ENCODE measurements at regions not wholly inside any gene's neighbourhood (a gene's known extent, or its start where the extent isn't known, plus 50 kb on each side); places are given as distances from the start of the nearest gene placed in this dataset.

DNA sequence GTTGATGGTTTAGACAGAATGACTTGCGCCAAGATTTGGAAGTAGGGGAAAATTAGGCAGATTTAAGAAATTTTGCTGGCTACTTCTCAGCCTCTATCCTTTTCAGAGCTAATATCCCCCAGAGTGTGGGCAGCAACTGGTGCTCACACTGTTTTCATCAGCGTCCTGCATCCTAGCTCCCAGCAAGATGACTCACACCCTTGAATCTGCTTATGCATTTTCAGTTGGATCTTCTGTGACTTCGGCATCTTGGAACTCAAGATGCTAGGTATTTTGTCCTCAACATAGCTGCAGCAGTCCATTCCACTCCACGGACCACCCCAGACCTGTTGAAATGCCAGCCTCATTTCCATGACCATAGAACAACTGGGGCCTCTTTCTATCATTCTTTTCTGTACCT lies 336.1 kb upstream of the NR2F2 start:
- TF ChIP-seq CTCF (conservative IDR thresholded peaks at IDR 0.05 in 1 of 2, IDR thresholded peaks at IDR 0.05 in 1 of 2; ENCODE audit: low read depth in 1 of 2, low read length in 2 of 2) (no peak), EZH2 (IDR thresholded peaks at IDR 0.05; ENCODE audit: low read length, missing control alignments) (no peak)

All from fibroblast of lung (primary cell).